ENCODE measurements at regions not wholly inside any gene's neighbourhood (a gene's known extent, or its start where the extent isn't known, plus 50 kb on each side); places are given as distances from the start of the nearest gene placed in this dataset.
A peak's percentile ranks its signal among the peaks of the same experiment; 100 is the strongest.

DNA sequence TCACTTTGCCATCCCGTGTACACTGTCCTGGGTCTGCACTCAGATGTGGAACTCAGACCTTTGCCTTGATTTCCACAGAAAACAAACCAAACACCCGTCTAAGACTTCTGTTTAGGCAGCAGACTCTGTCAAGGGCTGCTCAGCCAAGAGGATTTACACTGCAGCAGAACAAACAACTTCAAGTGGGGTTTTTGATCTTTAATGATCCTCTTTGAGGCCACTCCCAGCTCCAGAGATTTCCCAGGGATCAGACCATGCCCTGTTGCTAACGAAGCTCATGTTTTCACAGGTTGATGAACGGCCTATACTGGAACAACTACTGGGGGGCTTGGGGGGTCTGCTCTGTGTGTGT lies 52.5 kb upstream of the LGALSL start:
- DNase-seq (ENCODE audit: low spot score), result no peak
- Histone ChIP-seq H3K27ac (ENCODE audit: low read depth) (no peak overlapping the region), H3K4me3 (no peak overlapping the region), H3F3A (replicated peaks; ENCODE audit: low read depth) (peaks cover 15% of the 10 kb centered on the region; the same call in 1 of the 2 replicates), H3K9me2 (ENCODE audit: insufficient read depth) (0 out of 2 replicates have a peak, but pooled peaks cover 10% of the 10 kb centered on the region), H3K36me3 (ENCODE audit: insufficient read depth) (no peaks in the 10 kb centered on the region), H2AFZ (peak overlapping the region; percentile 54), H4K20me1 (replicated peaks; ENCODE audit: insufficient read depth) (no peaks in the 10 kb centered on the region), H3K4me1 (ENCODE audit: insufficient read depth) (peaks cover 42% of the 10 kb centered on the region), H3K27me3 (ENCODE audit: insufficient read depth) (no peaks in the 10 kb centered on the region), H3K79me2 (replicated peaks; ENCODE audit: insufficient read depth) (no peaks in the 10 kb centered on the region), H3K4me2 (peak overlapping the region; percentile 21; the same call in 1 of the 2 replicates)
- H3K36me3 Mint-ChIP-seq (ENCODE audit: low read depth), result no peaks in the 10 kb centered on the region
- H3K4me1 Mint-ChIP-seq, result peaks cover 66% of the 10 kb centered on the region
- TF ChIP-seq CREB1 (CRISPR knock-in tag; IDR thresholded peaks at IDR 0.05; ENCODE audit: low read depth) (no peak), EZH2 (IDR thresholded peaks at IDR 0.05; ENCODE audit: low read depth, unreplicated experiment) (no peak), JUNB (IDR thresholded peaks at IDR 0.05; ENCODE audit: unreplicated experiment) (no peak), POLR2AphosphoS5 (IDR thresholded peaks at IDR 0.05; ENCODE audit: low read depth) (no peak), EZH2phosphoT487 (IDR thresholded peaks at IDR 0.05; ENCODE audit: unreplicated experiment) (no peak), ZNF331 (CRISPR knock-in tag; IDR thresholded peaks at IDR 0.05; ENCODE audit: low read depth) (no peak)
- TF ChIP-seq, protein P1, sequence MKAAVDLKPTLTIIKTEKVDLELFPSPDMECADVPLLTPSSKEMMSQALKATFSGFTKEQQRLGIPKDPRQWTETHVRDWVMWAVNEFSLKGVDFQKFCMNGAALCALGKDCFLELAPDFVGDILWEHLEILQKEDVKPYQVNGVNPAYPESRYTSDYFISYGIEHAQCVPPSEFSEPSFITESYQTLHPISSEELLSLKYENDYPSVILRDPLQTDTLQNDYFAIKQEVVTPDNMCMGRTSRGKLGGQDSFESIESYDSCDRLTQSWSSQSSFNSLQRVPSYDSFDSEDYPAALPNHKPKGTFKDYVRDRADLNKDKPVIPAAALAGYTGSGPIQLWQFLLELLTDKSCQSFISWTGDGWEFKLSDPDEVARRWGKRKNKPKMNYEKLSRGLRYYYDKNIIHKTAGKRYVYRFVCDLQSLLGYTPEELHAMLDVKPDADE (IDR thresholded peaks at IDR 0.05), result no peak
- TF ChIP-seq, protein P2, sequence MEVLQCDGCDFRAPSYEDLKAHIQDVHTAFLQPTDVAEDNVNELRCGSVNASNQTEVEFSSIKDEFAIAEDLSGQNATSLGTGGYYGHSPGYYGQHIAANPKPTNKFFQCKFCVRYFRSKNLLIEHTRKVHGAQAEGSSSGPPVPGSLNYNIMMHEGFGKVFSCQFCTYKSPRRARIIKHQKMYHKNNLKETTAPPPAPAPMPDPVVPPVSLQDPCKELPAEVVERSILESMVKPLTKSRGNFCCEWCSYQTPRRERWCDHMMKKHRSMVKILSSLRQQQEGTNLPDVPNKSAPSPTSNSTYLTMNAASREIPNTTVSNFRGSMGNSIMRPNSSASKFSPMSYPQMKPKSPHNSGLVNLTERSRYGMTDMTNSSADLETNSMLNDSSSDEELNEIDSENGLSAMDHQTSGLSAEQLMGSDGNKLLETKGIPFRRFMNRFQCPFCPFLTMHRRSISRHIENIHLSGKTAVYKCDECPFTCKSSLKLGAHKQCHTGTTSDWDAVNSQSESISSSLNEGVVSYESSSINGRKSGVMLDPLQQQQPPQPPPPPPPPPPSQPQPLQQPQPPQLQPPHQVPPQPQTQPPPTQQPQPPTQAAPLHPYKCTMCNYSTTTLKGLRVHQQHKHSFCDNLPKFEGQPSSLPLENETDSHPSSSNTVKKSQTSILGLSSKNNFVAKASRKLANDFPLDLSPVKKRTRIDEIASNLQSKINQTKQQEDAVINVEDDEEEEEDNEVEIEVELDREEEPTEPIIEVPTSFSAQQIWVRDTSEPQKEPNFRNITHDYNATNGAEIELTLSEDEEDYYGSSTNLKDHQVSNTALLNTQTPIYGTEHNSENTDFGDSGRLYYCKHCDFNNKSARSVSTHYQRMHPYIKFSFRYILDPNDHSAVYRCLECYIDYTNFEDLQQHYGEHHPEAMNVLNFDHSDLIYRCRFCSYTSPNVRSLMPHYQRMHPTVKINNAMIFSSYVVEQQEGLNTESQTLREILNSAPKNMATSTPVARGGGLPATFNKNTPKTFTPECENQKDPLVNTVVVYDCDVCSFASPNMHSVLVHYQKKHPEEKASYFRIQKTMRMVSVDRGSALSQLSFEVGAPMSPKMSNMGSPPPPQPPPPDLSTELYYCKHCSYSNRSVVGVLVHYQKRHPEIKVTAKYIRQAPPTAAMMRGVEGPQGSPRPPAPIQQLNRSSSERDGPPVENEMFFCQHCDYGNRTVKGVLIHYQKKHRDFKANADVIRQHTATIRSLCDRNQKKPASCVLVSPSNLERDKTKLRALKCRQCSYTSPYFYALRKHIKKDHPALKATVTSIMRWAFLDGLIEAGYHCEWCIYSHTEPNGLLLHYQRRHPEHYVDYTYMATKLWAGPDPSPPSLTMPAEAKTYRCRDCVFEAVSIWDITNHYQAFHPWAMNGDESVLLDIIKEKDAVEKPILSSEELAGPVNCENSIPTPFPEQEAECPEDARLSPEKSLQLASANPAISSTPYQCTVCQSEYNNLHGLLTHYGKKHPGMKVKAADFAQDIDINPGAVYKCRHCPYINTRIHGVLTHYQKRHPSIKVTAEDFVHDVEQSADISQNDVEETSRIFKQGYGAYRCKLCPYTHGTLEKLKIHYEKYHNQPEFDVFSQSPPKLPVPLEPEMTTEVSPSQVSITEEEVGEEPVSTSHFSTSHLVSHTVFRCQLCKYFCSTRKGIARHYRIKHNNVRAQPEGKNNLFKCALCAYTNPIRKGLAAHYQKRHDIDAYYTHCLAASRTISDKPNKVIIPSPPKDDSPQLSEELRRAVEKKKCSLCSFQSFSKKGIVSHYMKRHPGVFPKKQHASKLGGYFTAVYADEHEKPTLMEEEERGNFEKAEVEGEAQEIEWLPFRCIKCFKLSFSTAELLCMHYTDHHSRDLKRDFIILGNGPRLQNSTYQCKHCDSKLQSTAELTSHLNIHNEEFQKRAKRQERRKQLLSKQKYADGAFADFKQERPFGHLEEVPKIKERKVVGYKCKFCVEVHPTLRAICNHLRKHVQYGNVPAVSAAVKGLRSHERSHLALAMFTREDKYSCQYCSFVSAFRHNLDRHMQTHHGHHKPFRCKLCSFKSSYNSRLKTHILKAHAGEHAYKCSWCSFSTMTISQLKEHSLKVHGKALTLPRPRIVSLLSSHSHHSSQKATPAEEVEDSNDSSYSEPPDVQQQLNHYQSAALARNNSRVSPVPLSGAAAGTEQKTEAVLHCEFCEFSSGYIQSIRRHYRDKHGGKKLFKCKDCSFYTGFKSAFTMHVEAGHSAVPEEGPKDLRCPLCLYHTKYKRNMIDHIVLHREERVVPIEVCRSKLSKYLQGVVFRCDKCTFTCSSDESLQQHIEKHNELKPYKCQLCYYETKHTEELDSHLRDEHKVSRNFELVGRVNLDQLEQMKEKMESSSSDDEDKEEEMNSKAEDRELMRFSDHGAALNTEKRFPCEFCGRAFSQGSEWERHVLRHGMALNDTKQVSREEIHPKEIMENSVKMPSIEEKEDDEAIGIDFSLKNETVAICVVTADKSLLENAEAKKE (CRISPR knock-in tag; IDR thresholded peaks at IDR 0.05), result no peak
- TF ChIP-seq, protein P3, sequence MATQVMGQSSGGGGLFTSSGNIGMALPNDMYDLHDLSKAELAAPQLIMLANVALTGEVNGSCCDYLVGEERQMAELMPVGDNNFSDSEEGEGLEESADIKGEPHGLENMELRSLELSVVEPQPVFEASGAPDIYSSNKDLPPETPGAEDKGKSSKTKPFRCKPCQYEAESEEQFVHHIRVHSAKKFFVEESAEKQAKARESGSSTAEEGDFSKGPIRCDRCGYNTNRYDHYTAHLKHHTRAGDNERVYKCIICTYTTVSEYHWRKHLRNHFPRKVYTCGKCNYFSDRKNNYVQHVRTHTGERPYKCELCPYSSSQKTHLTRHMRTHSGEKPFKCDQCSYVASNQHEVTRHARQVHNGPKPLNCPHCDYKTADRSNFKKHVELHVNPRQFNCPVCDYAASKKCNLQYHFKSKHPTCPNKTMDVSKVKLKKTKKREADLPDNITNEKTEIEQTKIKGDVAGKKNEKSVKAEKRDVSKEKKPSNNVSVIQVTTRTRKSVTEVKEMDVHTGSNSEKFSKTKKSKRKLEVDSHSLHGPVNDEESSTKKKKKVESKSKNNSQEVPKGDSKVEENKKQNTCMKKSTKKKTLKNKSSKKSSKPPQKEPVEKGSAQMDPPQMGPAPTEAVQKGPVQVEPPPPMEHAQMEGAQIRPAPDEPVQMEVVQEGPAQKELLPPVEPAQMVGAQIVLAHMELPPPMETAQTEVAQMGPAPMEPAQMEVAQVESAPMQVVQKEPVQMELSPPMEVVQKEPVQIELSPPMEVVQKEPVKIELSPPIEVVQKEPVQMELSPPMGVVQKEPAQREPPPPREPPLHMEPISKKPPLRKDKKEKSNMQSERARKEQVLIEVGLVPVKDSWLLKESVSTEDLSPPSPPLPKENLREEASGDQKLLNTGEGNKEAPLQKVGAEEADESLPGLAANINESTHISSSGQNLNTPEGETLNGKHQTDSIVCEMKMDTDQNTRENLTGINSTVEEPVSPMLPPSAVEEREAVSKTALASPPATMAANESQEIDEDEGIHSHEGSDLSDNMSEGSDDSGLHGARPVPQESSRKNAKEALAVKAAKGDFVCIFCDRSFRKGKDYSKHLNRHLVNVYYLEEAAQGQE (IDR thresholded peaks at IDR 0.05; ENCODE audit: unreplicated experiment), result no peak
- H3K27me3 Mint-ChIP-seq (ENCODE audit: insufficient read depth, low read depth, poor library complexity), result peaks cover 16% of the 10 kb centered on the region
- no peak overlapping the region for H3K4me3 Mint-ChIP-seq
- H3K27ac Mint-ChIP-seq, result no peak overlapping the region
- ATAC-seq, result no peak
- H3K9me3 Mint-ChIP-seq, result no peaks in the 10 kb centered on the region

Data from GM23338 (cell line).